ENCODE measurements at regions not wholly inside any gene's neighbourhood (a gene's known extent, or its start where the extent isn't known, plus 50 kb on each side); places are given as distances from the start of the nearest gene placed in this dataset.
"Not testable (repeated sequence)": the region's sequence is repeated elsewhere in the genome, so short reads cannot be mapped to it uniquely, and the experiment has no call there.

- DNase-seq = no peak
Observed at GRCh38 chr14:87409393-87409792, 583.6 kb downstream of the GALC start.

GRCh38 chr14:87407344-87407743 lies 585.6 kb downstream of the GALC start:
- DNase-seq = no peak

DNA sequence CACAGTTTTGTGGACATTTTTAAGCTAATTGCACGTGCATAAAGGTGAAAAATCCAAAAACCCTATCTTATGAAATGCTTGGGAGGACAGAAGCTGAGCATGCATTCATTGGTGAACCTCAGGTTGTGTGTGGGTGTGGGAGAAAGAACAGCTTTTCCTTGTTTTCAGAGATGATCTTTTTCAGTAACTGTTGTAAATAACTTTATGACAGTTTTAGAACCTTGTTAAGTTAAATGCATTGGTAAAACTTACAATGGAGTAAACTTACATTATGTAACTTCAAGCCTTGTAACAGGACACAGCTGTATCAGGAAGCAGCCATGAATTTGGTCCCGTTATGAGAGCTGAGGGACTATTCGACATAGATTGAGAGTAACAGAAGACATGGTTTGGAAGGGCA lies 587.4 kb downstream of the GALC start:
- DNase-seq = no peak

DNA sequence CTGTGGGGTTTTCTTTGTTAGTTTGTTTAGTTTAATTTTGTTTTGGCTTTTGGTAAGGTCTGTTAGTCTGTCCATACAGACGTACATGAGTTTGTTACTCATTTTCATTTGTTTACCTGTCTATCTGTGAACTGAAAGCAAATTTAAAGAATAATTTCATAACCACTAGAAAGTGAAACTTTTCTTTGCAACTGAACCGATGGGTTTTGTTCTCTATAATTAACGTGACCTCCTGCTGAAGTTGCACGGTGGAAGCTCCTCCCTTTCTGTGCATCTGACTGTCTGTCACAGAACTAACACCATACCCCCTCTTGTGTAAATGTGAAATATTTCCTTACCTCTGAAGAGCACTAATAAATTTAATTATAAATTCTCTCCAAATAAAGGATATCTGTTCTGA lies 595.5 kb downstream of the GALC start:
- no peak for DNase-seq

- DNase-seq = no peak
Observed at GRCh38 chr14:87391066-87391465, 601.9 kb downstream of the GALC start.

- no peak for DNase-seq
Observed at GRCh38 chr14:87388946-87389345, 604.0 kb downstream of the GALC start.

GRCh38 chr14:87387806-87388205 lies 605.2 kb downstream of the GALC start:
- no peak for DNase-seq

GRCh38 chr14:87386524-87386923 lies 606.5 kb downstream of the GALC start:
- DNase-seq = no peak

DNA sequence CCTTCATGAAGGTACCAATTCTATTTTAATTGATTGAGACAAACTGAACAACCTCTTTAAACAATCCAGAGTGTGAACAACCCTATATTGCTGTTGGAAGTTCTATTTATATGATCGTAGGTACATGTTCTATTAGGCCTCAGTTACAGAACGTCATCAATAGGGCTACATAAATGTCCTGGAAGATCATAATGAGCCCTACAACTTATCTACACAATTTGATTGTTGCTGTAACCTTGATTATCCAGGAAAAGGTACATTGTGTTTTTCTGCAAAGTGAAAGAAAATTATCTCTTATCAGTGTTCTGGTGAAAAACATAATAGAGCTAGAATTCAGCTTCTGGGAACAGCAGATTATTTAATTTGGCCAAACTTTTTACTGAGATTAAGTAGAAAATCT lies 612.9 kb downstream of the GALC start:
- DNase-seq = no peak

- no peak for DNase-seq
Observed at GRCh38 chr14:87368751-87369150, 624.2 kb downstream of the GALC start.

DNA sequence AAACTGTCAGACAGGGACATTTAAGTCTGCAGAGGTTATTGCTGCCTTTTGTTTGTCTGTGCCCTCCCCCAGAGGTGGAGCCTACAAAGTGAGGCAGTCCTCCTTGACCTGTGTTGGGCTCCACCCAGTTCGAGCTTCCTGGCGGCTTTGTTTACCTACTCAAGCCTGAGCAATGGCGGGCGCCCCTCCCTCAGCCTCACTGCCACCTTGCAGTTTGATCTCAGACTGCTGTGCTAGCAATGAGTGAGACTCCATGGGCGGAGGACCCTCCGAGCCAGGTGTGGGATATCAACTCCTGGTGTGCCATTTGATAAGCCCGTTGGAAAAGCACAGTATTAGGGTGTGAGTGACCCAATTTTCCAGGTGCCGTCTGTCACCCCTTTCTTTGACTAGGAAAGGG lies 632.7 kb downstream of the GALC start:
- not testable (repeated sequence) for DNase-seq

GRCh38 chr14:87351007-87351406 lies 642.0 kb downstream of the GALC start:
- no peak for DNase-seq

DNA sequence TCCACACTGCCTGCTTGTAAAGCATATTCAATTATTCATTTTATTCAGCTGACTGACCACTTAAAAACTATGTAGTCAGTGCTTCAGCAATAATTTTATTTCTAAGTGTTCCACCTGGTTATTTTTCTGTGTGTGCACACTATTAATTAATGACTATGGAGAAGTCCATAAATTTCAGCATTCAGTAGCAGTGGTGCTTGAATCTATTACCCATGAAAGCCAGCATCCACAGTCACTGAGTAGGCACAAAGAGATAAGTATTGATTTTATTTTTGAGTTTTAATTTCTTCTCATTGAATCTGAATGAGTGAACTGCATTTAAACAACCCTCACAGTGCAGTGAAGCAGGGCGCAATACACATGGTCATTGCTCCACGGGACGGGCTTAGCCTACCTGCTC lies 643.1 kb downstream of the GALC start:
- DNase-seq = no peak

DNA sequence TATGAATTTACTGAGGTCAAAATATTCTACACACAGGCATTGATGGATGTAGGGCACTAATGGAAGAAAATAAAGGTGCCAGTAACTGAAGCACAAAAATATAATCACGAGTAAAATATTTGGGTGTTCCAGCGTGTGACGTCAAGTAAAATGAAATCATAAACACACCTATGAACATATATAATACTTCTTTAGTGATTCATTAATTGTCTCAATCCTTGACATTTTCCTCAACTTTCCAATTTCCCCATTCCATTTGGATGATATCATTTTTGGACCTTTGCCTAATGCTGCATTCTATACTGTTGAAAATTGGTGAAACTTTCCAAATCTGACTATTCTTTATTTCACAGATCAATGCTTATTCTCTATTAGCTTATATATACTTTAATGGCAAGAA lies 649.3 kb downstream of the GALC start:
- no peak for DNase-seq

GRCh38 chr14:87334997-87335685 lies 657.8 kb downstream of the GALC start:
- DNase-seq = no peak

DNA sequence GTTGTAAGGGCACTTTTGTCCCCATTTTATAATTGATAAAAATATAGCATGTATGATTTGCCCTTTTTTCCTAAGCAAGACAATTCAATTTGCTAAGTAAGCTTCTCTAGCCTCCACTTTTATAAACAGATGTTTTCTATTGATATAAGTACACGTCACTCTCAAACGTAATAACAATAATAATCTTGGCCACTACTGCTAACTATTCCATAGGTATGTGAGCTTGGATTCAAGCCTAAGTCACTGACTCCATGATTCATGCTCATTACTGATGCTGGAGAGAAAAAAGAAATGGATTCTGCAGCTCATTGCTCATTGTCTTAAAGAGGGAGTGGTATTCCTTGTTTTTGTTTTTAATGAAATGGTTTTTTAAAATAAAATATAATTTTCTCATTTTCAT lies 661.0 kb downstream of the GALC start:
- no peak for DNase-seq

GRCh38 chr14:87325741-87326140 lies 667.2 kb downstream of the GALC start:
- no peak for DNase-seq

DNA sequence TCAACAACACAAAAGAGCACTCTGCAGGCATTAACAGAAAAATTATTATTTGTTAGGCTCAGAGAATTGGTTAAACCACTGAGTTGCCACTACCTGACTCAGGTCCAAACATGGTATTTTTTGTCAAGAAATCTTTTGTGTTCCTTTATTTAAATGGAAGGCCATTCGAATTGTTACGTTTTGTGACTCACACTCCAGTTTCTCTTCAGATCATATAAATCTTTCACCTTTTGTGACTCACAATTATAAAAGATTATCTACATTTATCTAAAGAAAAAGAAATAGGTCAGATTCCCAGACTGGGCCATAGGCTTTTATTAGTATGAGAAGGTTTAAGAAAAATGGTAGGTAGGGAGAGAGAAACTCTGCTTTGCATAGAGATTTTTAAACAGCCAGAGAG lies 669.8 kb downstream of the GALC start:
- no peak for DNase-seq

DNA sequence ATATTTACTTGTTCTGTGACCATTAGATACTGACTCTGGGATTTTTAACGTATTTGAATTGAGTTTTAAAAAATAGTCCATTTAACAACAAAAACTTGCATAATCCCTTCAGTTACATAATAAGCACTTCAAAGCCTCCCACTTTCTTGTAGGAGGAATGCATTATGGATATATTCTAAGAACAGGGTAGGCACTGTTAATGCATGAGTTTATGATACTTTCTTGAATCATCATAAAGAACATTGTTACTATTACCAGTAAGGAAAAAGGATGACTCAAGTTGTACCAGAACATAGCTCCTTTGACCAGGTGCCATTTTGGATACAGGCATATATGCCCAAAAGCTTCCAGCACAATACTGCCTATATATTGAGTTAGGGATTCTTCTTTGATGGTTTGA lies 671.4 kb downstream of the GALC start:
- DNase-seq = no peak

- DNase-seq = no peak
Observed at GRCh38 chr14:87312894-87313205, 680.1 kb downstream of the GALC start.

DNA sequence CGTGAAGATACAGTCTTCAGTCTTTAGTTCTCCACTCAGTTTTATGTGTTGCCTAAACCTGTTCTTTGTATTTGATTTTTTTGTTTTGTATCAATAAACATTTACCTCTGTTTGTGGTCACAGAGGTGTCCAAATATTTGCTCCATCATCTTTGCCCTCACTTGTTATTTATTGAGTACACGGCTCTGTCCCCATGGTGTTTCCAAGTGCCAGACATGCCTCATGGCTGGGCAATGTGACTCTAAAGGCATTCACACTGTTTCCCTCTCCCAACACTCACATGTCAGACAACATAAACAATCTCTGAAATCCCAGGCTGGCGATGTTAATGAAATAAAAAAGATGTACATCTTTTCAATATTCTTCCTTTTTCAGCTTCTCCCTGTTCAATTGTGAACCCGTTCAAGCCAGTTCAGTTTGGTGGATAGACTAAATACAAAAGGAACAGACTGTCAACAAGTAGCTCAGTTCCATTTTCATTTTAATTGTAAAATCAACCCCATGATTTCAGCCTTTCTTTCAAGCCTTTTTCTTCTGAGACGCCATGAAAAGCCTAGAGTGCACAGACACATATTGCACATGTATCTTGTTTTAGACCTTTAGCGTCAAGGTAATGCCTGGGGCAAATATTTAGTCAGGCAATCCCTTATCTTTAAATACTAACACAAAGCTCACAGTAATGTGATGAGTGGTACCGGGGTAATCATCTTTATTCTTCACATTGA lies 680.7 kb downstream of the GALC start:
- DNase-seq = no peak

DNA sequence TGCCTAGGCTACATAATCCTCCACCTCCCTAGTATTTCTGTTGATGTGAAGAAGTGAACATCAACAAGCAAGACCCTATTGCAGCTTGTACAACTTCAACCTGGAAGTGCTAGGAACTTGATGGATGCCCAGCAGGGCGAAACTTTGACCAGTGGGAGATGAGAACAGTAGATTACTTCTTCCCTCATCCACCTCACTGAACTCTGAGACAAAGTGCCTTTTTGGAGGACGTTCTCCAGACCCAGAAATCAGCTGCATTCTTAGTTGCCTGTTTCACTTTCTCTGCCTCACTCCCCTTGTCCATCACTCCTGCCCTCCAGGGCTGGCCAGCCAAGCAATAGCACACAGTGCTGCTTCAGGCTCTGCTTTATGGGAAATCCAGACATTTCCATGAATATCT lies 683.4 kb downstream of the GALC start:
- DNase-seq = no peak

GRCh38 chr14:87306409-87307168 lies 686.4 kb downstream of the GALC start:
- no peak for DNase-seq

GRCh38 chr14:87305345-87305744 lies 687.6 kb downstream of the GALC start:
- no peak for DNase-seq
